B cell (primary cell): ENCODE measurements at regions not wholly inside any gene's neighbourhood (a gene's known extent, or its start where the extent isn't known, plus 50 kb on each side); places are given as distances from the start of the nearest gene placed in this dataset.

ENCODE experiments used
- ATAC-seq: fragments of 200-7000 bp; cut with Tn5 transposase; one replicate; pipeline ENCODE4 v1.10.0; 2021; ENCODE audit warnings: low read depth, mild to moderate bottlenecking, moderate number of reproducible peaks, moderate library complexity
- CTCF ChIA-PET: fragments of 350-600 bp; sonication (Branson Sonifier 250); formaldehyde crosslinking; loops from one replicate; lab custom pipeline; 2021; ENCODE audit warnings: antibody characterized with exemption, inconsistent platforms; lab: Charles Lee
- POLR2A ChIA-PET: fragments of 350-600 bp; sonication (Branson Sonifier 250); formaldehyde crosslinking; loops from one replicate; lab custom pipeline; 2021; ENCODE audit warnings: antibody characterized with exemption; lab: Charles Lee
- DNase-seq: peaks from one replicate; pipeline ENCODE4 v3.0.0; 2013
- H2AFZ ChIP-seq: 2 replicates; pipeline ENCODE4 v1.6.1; 2012; ENCODE audit warnings: mild to moderate bottlenecking, low read depth, low read length; ENCODE audit not compliant: insufficient read depth, poor library complexity, severe bottlenecking
- H3K27ac ChIP-seq, 2 donors: 1 replicate in 1 of 2; 2 replicates in 1 of 2; pipeline ENCODE4 v1.5.1; 2012 to 2013; ENCODE audit warnings: low read length in 2 of 2, mild to moderate bottlenecking in 2 of 2, moderate library complexity in 1 of 2
- H3K27me3 ChIP-seq, 4 experiments: fragments of 200-600 bp in 1 of 4; sonication (generic) in 1 of 4; replicated peaks in 1 of 4; 1 replicate in 2 of 4; 2 replicates in 2 of 4; pipeline versions ENCODE4 v1.6.1 to v1.7.0; 2013 to 2016; ENCODE audit warnings: low read length in 3 of 4, mild to moderate bottlenecking in 2 of 4, mixed read lengths in 1 of 4, moderate library complexity in 1 of 4; ENCODE audit not compliant: insufficient read depth in 4 of 4, control insufficient read depth in 3 of 4; ENCODE audit errors: control extremely low read depth in 1 of 4
- H3K36me3 ChIP-seq, 2 experiments: replicated peaks in 1 of 2; 1 replicate in 1 of 2; 2 replicates in 1 of 2; pipeline versions ENCODE4 v1.6.1 to v1.7.1; 2013; ENCODE audit warnings: low read length in 1 of 2; ENCODE audit not compliant: insufficient read depth in 2 of 2, control insufficient read depth in 1 of 2; ENCODE audit errors: control extremely low read depth in 1 of 2, extremely low read depth in 1 of 2
- H3K4me1 ChIP-seq, 2 donors: fragments of 200-600 bp in 1 of 2; sonication (generic) in 1 of 2; 1 replicate in 1 of 2; 2 replicates in 1 of 2; pipeline versions ENCODE4 v1.5.1 to v1.6.1; 2013 to 2017; ENCODE audit warnings: low read length in 2 of 2; ENCODE audit not compliant: control insufficient read depth in 2 of 2, insufficient read depth in 2 of 2
- H3K4me2 ChIP-seq: replicated peaks from 2 replicates; pipeline ENCODE3; 2012; ENCODE audit warnings: mild to moderate bottlenecking, low read depth, low read length; ENCODE audit not compliant: poor library complexity, severe bottlenecking
- H3K4me3 ChIP-seq, 5 experiments: fragments of 200-600 bp in 1 of 5; sonication (generic) in 1 of 5; 1 replicate in 3 of 5; 2 replicates in 2 of 5; pipeline versions ENCODE4 v1.5.1 to v1.7.0; 2011 to 2016; ENCODE audit warnings: low read length in 4 of 5, mild to moderate bottlenecking in 4 of 5, low read depth in 2 of 5, control low read depth in 1 of 5, moderate library complexity in 1 of 5; ENCODE audit not compliant: insufficient read depth in 1 of 5; ENCODE audit errors: control extremely low read depth in 1 of 5, extremely low read depth in 1 of 5
- H3K79me2 ChIP-seq: fragments of 200-600 bp; sonication (generic); one replicate; pipeline ENCODE4 v1.6.0; 2016; ENCODE audit warnings: low read length; ENCODE audit not compliant: control insufficient read depth, insufficient read depth
- H3K9ac ChIP-seq: fragments of 200-600 bp; sonication (generic); 2 replicates; pipeline ENCODE4 v1.6.1; 2017; ENCODE audit warnings: mild to moderate bottlenecking, low read length, moderate library complexity
- H3K9me3 ChIP-seq, 3 donors: one replicate each; pipeline versions ENCODE4 v1.6.1 to v1.7.1; 2013; ENCODE audit warnings: low read length in 2 of 3; ENCODE audit not compliant: control insufficient read depth in 2 of 3, insufficient read depth in 1 of 3; ENCODE audit errors: control extremely low read depth in 1 of 3
- H4K20me1 ChIP-seq: 2 replicates; pipeline ENCODE4 v1.6.0; 2012; ENCODE audit warnings: mild to moderate bottlenecking, low read length; ENCODE audit not compliant: insufficient read depth, control insufficient read depth, poor library complexity, severe bottlenecking
- H3K27ac Mint-ChIP-seq: one replicate; pipeline ENCODE4 v1.8.0; 2021; ENCODE audit warnings: mixed read lengths
- H3K27me3 Mint-ChIP-seq: one replicate; pipeline ENCODE4 v1.8.0; 2021; ENCODE audit warnings: mixed read lengths
- H3K4me1 Mint-ChIP-seq: one replicate; pipeline ENCODE4 v1.8.0; 2021; ENCODE audit warnings: mixed read lengths
- H3K4me3 Mint-ChIP-seq: one replicate; pipeline ENCODE4 v1.8.0; 2021; ENCODE audit warnings: mixed read lengths
- H3K9me3 Mint-ChIP-seq: one replicate; pipeline ENCODE4 v1.8.0; 2022; ENCODE audit warnings: mixed read lengths; ENCODE audit not compliant: insufficient read depth
- CTCF ChIP-seq: fragments of 200-600 bp; IDR thresholded peaks from one replicate; pipeline ENCODE4 v1.8.0; 2022; ENCODE audit warnings: antibody characterized with exemption, mild to moderate bottlenecking
- EZH2 ChIP-seq: IDR thresholded peaks from 2 replicates; pipeline ENCODE4 v1.6.1; 2012; ENCODE audit warnings: borderline replicate concordance, low read depth, mild to moderate bottlenecking, moderate library complexity, low read length; ENCODE audit not compliant: insufficient read depth, poor library complexity, severe bottlenecking
- intact Hi-C: fragments of 100-400 bp; cut with micrococcal nuclease; formaldehyde crosslinking; loops from one replicate; pipeline ENCODE4 v1.10.0; 2022

GRCh38 chr12:75890141-75890540, 141.4 kb downstream of the PHLDA1 start:
- H3K27ac Mint-ChIP-seq = no peak overlapping the region
- peaks cover 0 to 3% (median 0%) of the 10 kb centered on the region in 4 experiments for H3K27me3 ChIP-seq

More at GRCh38 chr12:75890141-75890540, 141.4 kb downstream of the PHLDA1 start:
- ATAC-seq (no peak), DNase-seq (no peak)
- intact Hi-C loops = no loop called here
- no peak overlapping the region for H2AFZ ChIP-seq
- Mint-ChIP-seq H3K9me3 (no peaks in the 10 kb centered on the region), H3K4me1 (no peaks in the 10 kb centered on the region), H3K4me3 (no peak overlapping the region), H3K27me3 (peaks cover 43% of the 10 kb centered on the region)
- no peak overlapping the region for H3K9ac ChIP-seq
- H4K20me1 ChIP-seq = no peaks in the 10 kb centered on the region
- H3K27ac ChIP-seq = no peak overlapping the region
- no peaks in the 10 kb centered on the region for H3K79me2 ChIP-seq
- ChIA-PET CTCF (no interaction called here), POLR2A (no interaction called here)
- H3K4me1 ChIP-seq = no peaks in the 10 kb centered on the region
- H3K4me2 ChIP-seq = no peak overlapping the region
- no peak overlapping the region for H3K4me3 ChIP-seq
- H3K36me3 ChIP-seq = no peaks in the 10 kb centered on the region
- no peaks in the 10 kb centered on the region for H3K9me3 ChIP-seq
- TF ChIP-seq CTCF (no peak), EZH2 (no peak)
